SK-N-MC (cell line): ENCODE measurements at regions not wholly inside any gene's neighbourhood (a gene's known extent, or its start where the extent isn't known, plus 50 kb on each side); places are given as distances from the start of the nearest gene placed in this dataset.

ENCODE experiments used
- DNase-seq: peaks from one replicate; pipeline ENCODE4 v3.0.0-alpha.2; 2011; ENCODE audit warnings: low read depth, low spot score
- H3K27ac ChIP-seq: fragments of 200-600 bp; sonication (generic); 2 replicates; pipeline ENCODE4 v1.5.1; 2016; ENCODE audit warnings: mixed run types
- H3K36me3 ChIP-seq: fragments of 200-600 bp; sonication (generic); 2 replicates; pipeline ENCODE4 v1.6.1; 2017; ENCODE audit warnings: antibody characterized with exemption, low read length, mixed read lengths; ENCODE audit not compliant: insufficient read depth
- H3K4me3 ChIP-seq: fragments of 200-600 bp; sonication (generic); 2 replicates; pipeline ENCODE4 v1.5.1; 2016
- H3K9ac ChIP-seq: fragments of 200-600 bp; sonication (generic); 2 replicates; pipeline ENCODE4 v1.8.0; 2017; ENCODE audit warnings: mixed run types, mixed read lengths; ENCODE audit not compliant: insufficient read length
- H3K9me3 ChIP-seq: fragments of 200-600 bp; sonication (generic); 2 replicates; pipeline ENCODE4 v1.6.1; 2017; ENCODE audit warnings: low read depth, mild to moderate bottlenecking, antibody characterized with exemption, low read length, moderate library complexity, mixed read lengths
- EZH2 ChIP-seq: fragments of 200-600 bp; sonication (generic); IDR thresholded peaks from one replicate; pipeline ENCODE4 v1.6.1; 2017; ENCODE audit warnings: antibody characterized with exemption
- FOXP2 ChIP-seq: optimal IDR thresholded peaks from 2 replicates; pipeline ENCODE3; 2011; ENCODE audit warnings: mild to moderate bottlenecking, moderate library complexity; ENCODE audit not compliant: insufficient read depth; ENCODE audit errors: extremely low read length, control extremely low read depth
- POLR2AphosphoS5 ChIP-seq: IDR thresholded peaks from 2 replicates; pipeline ENCODE4 v1.6.1; 2012; ENCODE audit warnings: mild to moderate bottlenecking, low read depth, low read length, borderline replicate concordance

- Histone ChIP-seq H3K9me3 (no peaks in the 10 kb centered on the region), H3K4me3 (no peak overlapping the region), H3K36me3 (no peaks in the 10 kb centered on the region), H3K27ac (no peak overlapping the region), H3K9ac (no peak overlapping the region)
- TF ChIP-seq FOXP2 (no peak), POLR2AphosphoS5 (no peak), EZH2 (no peak)
- DNase-seq, result no peak
Measured at GRCh38 chr10:131013281-131013912, 298.1 kb downstream of the TCERG1L start.

DNA sequence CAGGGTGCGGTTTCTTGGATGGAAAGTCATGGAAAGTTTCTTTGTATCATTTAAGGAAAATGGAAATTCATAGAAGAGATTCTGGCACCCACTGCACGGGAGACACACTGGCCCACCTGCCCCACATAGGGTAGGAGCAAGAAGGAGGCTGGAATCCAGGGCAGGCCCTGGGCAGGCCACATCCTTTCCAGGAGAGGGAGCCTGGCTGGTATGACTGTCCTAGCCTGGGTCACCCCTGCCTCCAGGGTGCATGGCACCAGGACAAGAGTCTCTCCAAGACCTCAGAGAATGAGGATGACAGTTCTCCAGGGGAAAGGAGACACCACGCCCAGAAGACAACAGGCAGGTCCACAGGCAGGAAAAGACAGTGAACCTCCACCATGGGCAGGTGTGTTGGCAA, 297.2 kb downstream of the TCERG1L start:
- Histone ChIP-seq H3K36me3 (no peaks in the 10 kb centered on the region), H3K9ac (no peak overlapping the region), H3K9me3 (no peaks in the 10 kb centered on the region), H3K27ac (no peak overlapping the region), H3K4me3 (no peak overlapping the region)
- DNase-seq, result no peak
- TF ChIP-seq EZH2, result no peak
- TF ChIP-seq FOXP2, result no peak
- TF ChIP-seq POLR2AphosphoS5, result no peak

DNA sequence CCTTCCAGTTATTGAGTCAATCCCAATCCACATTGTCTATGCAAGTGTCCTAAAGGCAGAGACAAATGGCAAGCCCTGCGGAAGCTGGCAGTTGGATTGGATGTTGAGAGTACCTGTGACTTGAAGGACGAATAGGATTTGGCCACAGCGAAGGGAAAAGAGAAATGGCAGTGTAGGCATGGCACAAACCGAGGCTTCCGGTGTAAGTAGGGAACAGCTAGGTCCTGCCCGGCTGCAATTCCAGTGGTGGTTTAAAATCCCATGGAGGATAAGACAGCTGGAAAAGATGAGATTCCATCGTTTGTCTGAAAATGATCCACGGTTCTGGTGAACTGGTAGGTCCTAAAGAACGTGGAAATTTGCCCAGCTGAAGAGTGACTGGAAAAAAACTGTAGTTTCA, 296.2 kb downstream of the TCERG1L start:
- TF ChIP-seq EZH2, result no peak
- TF ChIP-seq FOXP2, result no peak
- TF ChIP-seq POLR2AphosphoS5, result no peak

DNA sequence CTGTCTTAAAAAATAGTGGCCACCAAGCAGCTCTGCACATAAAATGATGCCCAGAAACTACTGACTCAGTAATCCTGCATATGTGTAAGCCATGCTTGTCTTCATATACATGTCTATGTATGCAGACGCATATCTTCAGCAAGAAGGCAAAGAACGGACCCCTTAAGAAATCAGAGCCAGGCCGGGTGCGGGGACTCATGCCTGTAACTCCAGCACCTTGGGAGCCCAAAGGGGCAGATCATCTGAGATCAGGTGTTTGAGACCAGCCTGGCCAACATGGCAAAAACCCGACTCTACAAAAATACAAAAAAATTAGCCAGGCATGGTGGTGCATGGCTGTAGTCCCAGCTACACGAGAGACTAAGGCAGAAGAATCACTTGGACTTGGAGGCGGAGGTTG, 295.0 kb downstream of the TCERG1L start:
- no peak for DNase-seq
- no peaks in the 10 kb centered on the region for H3K36me3 ChIP-seq
- H3K27ac ChIP-seq, result no peak overlapping the region
- no peaks in the 10 kb centered on the region for H3K9me3 ChIP-seq
- no peak overlapping the region for H3K4me3 ChIP-seq
- H3K9ac ChIP-seq, result no peak overlapping the region
- TF ChIP-seq EZH2 (no peak), FOXP2 (no peak), POLR2AphosphoS5 (no peak)

More for the DNA sequence above, 296.2 kb downstream of the TCERG1L start:
- Histone ChIP-seq H3K9ac (no peak overlapping the region), H3K36me3 (no peaks in the 10 kb centered on the region), H3K27ac (no peak overlapping the region), H3K4me3 (no peak overlapping the region), H3K9me3 (no peaks in the 10 kb centered on the region)
- DNase-seq, result no peak

DNA sequence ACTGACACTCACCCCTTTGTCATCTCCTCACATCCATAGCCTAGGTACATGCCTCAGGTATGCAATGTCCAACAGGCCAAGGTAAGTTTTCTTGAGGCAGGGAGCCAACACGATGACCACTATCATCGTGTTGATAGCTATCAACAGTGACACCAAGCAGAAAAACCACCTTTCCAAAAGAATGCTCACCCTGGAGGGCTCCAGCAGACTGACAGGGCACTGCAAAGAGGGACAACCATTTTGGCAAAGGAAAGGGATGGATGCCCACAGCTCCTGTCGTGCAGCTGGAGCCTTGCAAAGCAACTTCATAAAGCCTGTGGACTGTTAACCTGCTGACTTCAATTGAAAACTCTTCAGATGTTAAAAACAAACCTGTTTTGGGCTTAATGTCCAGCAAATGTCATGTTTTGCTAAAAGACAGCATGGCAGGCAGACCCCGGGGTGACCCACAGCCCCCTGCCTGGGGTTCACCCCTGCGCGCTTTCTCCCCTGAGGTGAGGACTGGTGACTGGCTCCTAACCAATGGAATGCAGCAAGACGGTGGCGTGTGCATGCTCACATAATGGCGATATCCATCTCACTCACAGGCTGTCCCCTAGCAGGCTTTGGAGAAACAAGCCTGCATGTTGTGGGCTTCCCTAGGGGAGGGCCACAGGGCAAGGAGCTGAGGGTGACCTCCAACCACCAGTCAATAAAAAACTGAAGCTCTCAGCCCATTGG, 293.8 kb downstream of the TCERG1L start:
- H3K27ac ChIP-seq, result no peak overlapping the region
- no peak for DNase-seq
- H3K4me3 ChIP-seq, result no peak overlapping the region
- no peak for TF ChIP-seq FOXP2
- TF ChIP-seq EZH2, result no peak
- no peak for TF ChIP-seq POLR2AphosphoS5
- H3K36me3 ChIP-seq, result no peaks in the 10 kb centered on the region
- H3K9me3 ChIP-seq, result no peaks in the 10 kb centered on the region
- H3K9ac ChIP-seq, result no peak overlapping the region

DNA sequence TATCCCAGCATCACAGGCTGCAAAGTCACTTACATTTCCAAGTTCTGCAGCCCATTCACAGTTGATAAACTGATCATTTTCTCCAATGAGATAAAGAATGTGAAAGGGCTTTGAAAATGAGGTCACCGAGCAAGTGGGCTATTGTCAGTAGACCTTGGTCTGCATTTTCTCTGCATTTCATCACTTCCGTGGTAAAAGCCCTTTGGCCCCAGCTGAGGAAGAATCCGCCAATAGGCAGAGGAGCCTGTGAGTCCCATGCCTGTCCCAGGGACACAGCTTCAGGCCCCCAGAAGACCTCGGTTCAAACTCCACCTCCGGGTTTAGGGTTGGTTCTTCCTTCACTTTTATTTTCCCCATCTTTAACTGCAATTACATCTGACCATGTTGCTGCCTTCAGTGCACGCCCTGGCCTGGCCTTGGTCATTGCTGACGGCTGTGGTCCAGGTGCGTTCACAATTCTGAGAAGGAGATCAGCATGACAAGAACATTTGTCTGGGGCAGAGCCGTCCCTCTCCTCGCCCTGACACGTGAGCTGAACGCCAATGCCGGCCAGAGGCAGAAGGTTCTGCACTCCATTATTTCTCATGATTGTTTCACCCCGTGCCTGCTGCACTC, 292.5 kb downstream of the TCERG1L start:
- DNase-seq, result no peak

DNA sequence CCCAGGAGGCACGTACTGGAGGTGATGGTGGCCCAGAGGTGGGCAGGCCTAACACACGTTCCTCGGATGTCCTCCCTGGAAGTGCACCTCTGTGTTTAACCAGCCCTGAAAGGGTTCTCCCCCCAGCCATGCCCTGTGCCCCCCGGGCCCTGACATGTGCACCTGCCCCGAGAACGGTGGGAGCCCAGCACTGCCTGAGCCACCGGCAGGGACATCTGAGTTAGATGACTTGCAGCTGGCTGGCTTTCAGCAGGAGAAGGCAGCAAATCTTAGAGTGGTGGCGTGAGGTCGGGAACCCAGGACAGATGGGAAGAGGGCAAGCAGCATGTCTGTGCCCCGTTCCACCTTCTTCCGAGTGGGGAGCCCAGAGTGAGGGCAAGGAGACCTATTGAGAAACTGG, 291.8 kb downstream of the TCERG1L start:
- Histone ChIP-seq H3K9ac (no peak overlapping the region), H3K27ac (no peak overlapping the region), H3K36me3 (no peaks in the 10 kb centered on the region), H3K4me3 (no peak overlapping the region), H3K9me3 (no peaks in the 10 kb centered on the region)
- TF ChIP-seq POLR2AphosphoS5 (no peak), FOXP2 (no peak), EZH2 (no peak)
- no peak for DNase-seq

More for the DNA sequence above, 292.5 kb downstream of the TCERG1L start:
- Histone ChIP-seq H3K9ac (no peak overlapping the region), H3K9me3 (no peaks in the 10 kb centered on the region), H3K4me3 (no peak overlapping the region), H3K36me3 (no peaks in the 10 kb centered on the region), H3K27ac (no peak overlapping the region)
- TF ChIP-seq EZH2 (no peak), FOXP2 (no peak), POLR2AphosphoS5 (no peak)

DNA sequence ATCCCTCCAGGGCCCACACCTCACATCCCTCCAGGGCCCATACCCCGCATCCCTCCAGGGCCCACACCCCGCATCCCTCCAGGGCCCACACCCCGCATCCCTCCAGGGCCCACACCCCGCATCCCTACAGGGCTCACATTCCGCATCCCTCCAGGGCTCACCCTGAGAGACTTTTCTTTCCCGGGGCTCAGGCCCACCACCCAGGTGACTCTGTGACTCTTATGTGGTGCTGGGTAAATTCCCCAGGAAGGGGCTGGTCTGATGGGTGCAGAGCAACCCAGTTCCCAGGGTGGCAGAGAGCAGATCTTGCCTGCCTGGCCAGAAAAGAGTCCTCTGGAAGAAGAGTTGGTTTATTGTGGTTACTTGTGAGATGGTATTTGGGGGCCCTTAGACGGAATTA, 290.7 kb downstream of the TCERG1L start:
- TF ChIP-seq FOXP2 (no peak), POLR2AphosphoS5 (no peak)
- no peak overlapping the region for H3K27ac ChIP-seq
- H3K9ac ChIP-seq, result no peak overlapping the region
- H3K4me3 ChIP-seq, result no peak overlapping the region
- no peak for DNase-seq
- H3K36me3 ChIP-seq, result no peaks in the 10 kb centered on the region
- H3K9me3 ChIP-seq, result no peaks in the 10 kb centered on the region
